RWPE2 (cell line): ENCODE measurements at regions not wholly inside any gene's neighbourhood (a gene's known extent, or its start where the extent isn't known, plus 50 kb on each side); places are given as distances from the start of the nearest gene placed in this dataset.

ENCODE experiments used
- ATAC-seq: fragments of 200-7000 bp; cut with Tn5 transposase; 3 replicates; pipeline ENCODE4 v1.9.1; 2021; ENCODE audit warnings: low read depth
- DNase-seq: peaks from one replicate; pipeline ENCODE4 v3.0.0-alpha.2; 2020; ENCODE audit warnings: low spot score
- H3K27ac ChIP-seq: fragments of 450-650 bp; 2 replicates; pipeline ENCODE4 v1.5.1; 2017; ENCODE audit warnings: mild to moderate bottlenecking; ENCODE audit not compliant: poor library complexity, severe bottlenecking
- H3K27me3 ChIP-seq: fragments of 250-450 bp; sonication (Bioruptor Pico); 2 replicates; pipeline ENCODE4 v1.5.1; 2021; ENCODE audit warnings: mild to moderate bottlenecking, moderate library complexity; ENCODE audit not compliant: insufficient read depth, poor library complexity, severe bottlenecking
- H3K36me3 ChIP-seq: fragments of 250-450 bp; sonication (Bioruptor Pico); 2 replicates; pipeline ENCODE4 v1.5.1; 2020; ENCODE audit warnings: low read depth, mild to moderate bottlenecking, moderate library complexity
- H3K4me1 ChIP-seq: fragments of 250-450 bp; sonication (Bioruptor Pico); 2 replicates; pipeline ENCODE4 v1.5.1; 2021; ENCODE audit warnings: mild to moderate bottlenecking, moderate library complexity; ENCODE audit not compliant: insufficient read depth, poor library complexity, severe bottlenecking
- H3K4me3 ChIP-seq: fragments of 250-450 bp; sonication (Bioruptor Pico); 2 replicates; pipeline ENCODE4 v1.5.1; 2021; ENCODE audit warnings: mild to moderate bottlenecking, moderate library complexity; ENCODE audit not compliant: severe bottlenecking
- H3K9me3 ChIP-seq: fragments of 250-450 bp; sonication (Bioruptor Pico); 2 replicates; pipeline ENCODE4 v1.5.1; 2021; ENCODE audit warnings: mild to moderate bottlenecking, moderate library complexity; ENCODE audit not compliant: severe bottlenecking
- CTCF ChIP-seq: fragments of 450-650 bp; IDR thresholded peaks from one replicate; pipeline ENCODE4 v1.5.1; 2017; ENCODE audit warnings: mild to moderate bottlenecking, moderate library complexity; ENCODE audit not compliant: poor library complexity, severe bottlenecking

GRCh38 chr16:76856112-76856511 is 334.9 kb upstream of the MON1B start:
- Histone ChIP-seq H3K36me3 (no peaks in the 10 kb centered on the region), H3K4me3 (no peak overlapping the region), H3K9me3 (no peaks in the 10 kb centered on the region), H3K27me3 (peaks cover 10% of the 10 kb centered on the region), H3K27ac (no peak overlapping the region), H3K4me1 (no peaks in the 10 kb centered on the region)
- no peak for TF ChIP-seq CTCF
- DNase-seq = no peak
- no peak for ATAC-seq

GRCh38 chr16:76857402-76857801 is 333.6 kb upstream of the MON1B start:
- H3K4me3 ChIP-seq = no peak overlapping the region
- no peaks in the 10 kb centered on the region for H3K9me3 ChIP-seq
- DNase-seq (no peak), ATAC-seq (no peak)
- H3K36me3 ChIP-seq = no peaks in the 10 kb centered on the region
- H3K27ac ChIP-seq = no peak overlapping the region
- TF ChIP-seq CTCF = no peak
- peaks cover 4% of the 10 kb centered on the region for H3K27me3 ChIP-seq
- H3K4me1 ChIP-seq = no peaks in the 10 kb centered on the region

- no peaks in the 10 kb centered on the region for H3K36me3 ChIP-seq
- no peaks in the 10 kb centered on the region for H3K9me3 ChIP-seq
- no peak for TF ChIP-seq CTCF
- no peak for DNase-seq
- no peak overlapping the region for H3K4me3 ChIP-seq
- no peak for ATAC-seq
- H3K27ac ChIP-seq = no peak overlapping the region
- H3K4me1 ChIP-seq = no peaks in the 10 kb centered on the region
- H3K27me3 ChIP-seq = no peaks in the 10 kb centered on the region
Observed at GRCh38 chr16:76862901-76863300, 328.1 kb upstream of the MON1B start.

GRCh38 chr16:76866994-76867393 is 324.0 kb upstream of the MON1B start:
- Histone ChIP-seq H3K27me3 (no peaks in the 10 kb centered on the region), H3K4me3 (no peak overlapping the region), H3K9me3 (no peaks in the 10 kb centered on the region), H3K4me1 (no peaks in the 10 kb centered on the region), H3K27ac (no peak overlapping the region), H3K36me3 (no peaks in the 10 kb centered on the region; the same call in 1 of the 2 replicates)
- DNase-seq (no peak), ATAC-seq (no peak)
- no peak for TF ChIP-seq CTCF

GRCh38 chr16:76875898-76876297 is 315.1 kb upstream of the MON1B start:
- DNase-seq (no peak), ATAC-seq (no peak)

More at GRCh38 chr16:76875898-76876297, 315.1 kb upstream of the MON1B start:
- TF ChIP-seq CTCF = no peak
- H3K27me3 ChIP-seq = no peaks in the 10 kb centered on the region
- no peak overlapping the region for H3K27ac ChIP-seq
- no peaks in the 10 kb centered on the region for H3K9me3 ChIP-seq
- no peak overlapping the region for H3K4me3 ChIP-seq
- H3K36me3 ChIP-seq = no peaks in the 10 kb centered on the region
- H3K4me1 ChIP-seq = no peaks in the 10 kb centered on the region
